ENCODE measurements at regions not wholly inside any gene's neighbourhood (a gene's known extent, or its start where the extent isn't known, plus 50 kb on each side); places are given as distances from the start of the nearest gene placed in this dataset.

- no peak for TF ChIP-seq CTCF (IDR thresholded peaks at IDR 0.05; ENCODE audit: insufficient read depth, low read depth, low read length)
- TF ChIP-seq EZH2 (IDR thresholded peaks at IDR 0.05; ENCODE audit: insufficient read depth, low read length), result no peak
These were observed 66.9 kb downstream of the KLF15 start for GRCh38 chr3:126290325-126290724.

Measured in astrocyte (in vitro differentiated cells and primary cell).